ENCODE measurements at regions not wholly inside any gene's neighbourhood (a gene's known extent, or its start where the extent isn't known, plus 50 kb on each side); places are given as distances from the start of the nearest gene placed in this dataset.

DNA sequence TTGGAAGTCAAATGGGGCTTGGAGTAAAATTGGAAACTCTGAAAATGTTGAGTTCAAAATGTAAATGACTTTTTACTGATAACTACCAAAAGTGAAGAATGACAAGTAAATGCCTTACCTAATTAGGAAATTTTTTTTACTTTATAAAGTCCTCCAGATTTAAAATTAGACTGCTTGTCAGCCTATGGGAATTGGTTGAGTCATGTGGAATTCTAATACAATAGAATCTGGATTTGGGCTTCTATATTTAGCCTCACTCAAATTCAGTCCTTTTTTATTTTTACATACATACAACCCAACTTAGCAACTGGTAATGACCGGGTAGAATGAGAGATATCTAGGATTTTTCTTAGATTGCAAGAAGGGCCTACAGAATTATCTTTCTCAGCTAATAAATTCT lies 158.9 kb upstream of the CADPS start (continued):
- no peak for TF ChIP-seq ZBTB14 (CRISPR knock-in tag; IDR thresholded peaks at IDR 0.05)

DNA sequence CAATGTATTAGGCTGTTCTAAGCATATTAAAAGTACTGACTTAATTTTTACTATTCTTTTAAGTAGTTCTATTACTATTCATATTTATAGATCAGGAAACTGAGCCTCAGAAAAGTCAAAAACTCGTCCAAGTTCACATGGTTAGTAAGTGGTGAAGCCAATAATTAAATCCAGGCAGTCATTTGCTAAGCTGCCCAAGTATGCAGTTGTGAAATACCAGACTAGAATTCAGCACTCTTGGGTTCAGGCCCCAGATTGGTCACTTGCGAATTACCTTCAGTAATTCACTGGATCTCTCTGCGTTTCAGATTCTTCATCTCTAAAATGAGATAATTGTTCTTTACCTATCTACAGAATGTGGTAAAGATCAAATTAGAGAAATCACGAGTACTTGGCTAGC lies 161.9 kb upstream of the CADPS start:
- WGBS (ENCODE audit: low lambda C conversion rate), result 1% methylated on average over 4 of the region's 4 CpGs
- ChIA-PET CTCF (ENCODE audit: low intra/inter-chr PET ratio, low total read pairs) (no interaction called here), POLR2A (no interaction called here)
- no TSS peak for BruUV-seq (replicated peaks)
- Histone ChIP-seq H3K27me3 (ENCODE audit: control insufficient read depth in 1 of 2, insufficient read depth in 2 of 2, low read length in 2 of 2) (no peaks in the 10 kb centered on the region), H4K20me1 (ENCODE audit: insufficient read depth, low read length) (no peaks in the 10 kb centered on the region), H3K79me2 (ENCODE audit: insufficient read depth, low read length) (no peaks in the 10 kb centered on the region), H3K9ac (ENCODE audit: insufficient read depth, low read depth, low read length) (no peak overlapping the region), H3K9me3 (ENCODE audit: low read length) (no peaks in the 10 kb centered on the region), H3K4me1 (ENCODE audit: insufficient read depth, low read length) (no peaks in the 10 kb centered on the region), H2AFZ (ENCODE audit: low read length) (no peak overlapping the region), H3K4me2 (ENCODE audit: low read depth, low read length) (no peak overlapping the region), H3K4me3 (replicated peaks in 1 of 3; ENCODE audit: insufficient read depth in 1 of 3, low read depth in 2 of 3, low read length in 3 of 3) (no peak overlapping the region), H3K27ac (ENCODE audit: extremely low read length, insufficient read depth, low read length) (no peak overlapping the region), H3K36me3 (replicated peaks in 1 of 2; ENCODE audit: control insufficient read depth in 1 of 2, insufficient read depth in 2 of 2, low read length in 2 of 2) (no peaks in the 10 kb centered on the region)
- FAIRE-seq (no peak), ATAC-seq (no peak), DNase-seq (ENCODE audit: low spot score) (no peak)
- intact Hi-C loops (cut with micrococcal nuclease; ENCODE audit: unreplicated experiment) (no loop called here), in situ Hi-C loops (cut with HindIII; ENCODE audit: extremely low pct_ligation_motif_present, low pct_unique_long_range_greater_than_20kb) (no loop called here)
- no peak for TF ChIP-seq ATAD3A (CRISPR knock-in tag; IDR thresholded peaks at IDR 0.05)
- no peak for TF ChIP-seq ZMAT3 (CRISPR knock-in tag; conservative IDR thresholded peaks at IDR 0.05)
- TF ChIP-seq, protein P1, sequence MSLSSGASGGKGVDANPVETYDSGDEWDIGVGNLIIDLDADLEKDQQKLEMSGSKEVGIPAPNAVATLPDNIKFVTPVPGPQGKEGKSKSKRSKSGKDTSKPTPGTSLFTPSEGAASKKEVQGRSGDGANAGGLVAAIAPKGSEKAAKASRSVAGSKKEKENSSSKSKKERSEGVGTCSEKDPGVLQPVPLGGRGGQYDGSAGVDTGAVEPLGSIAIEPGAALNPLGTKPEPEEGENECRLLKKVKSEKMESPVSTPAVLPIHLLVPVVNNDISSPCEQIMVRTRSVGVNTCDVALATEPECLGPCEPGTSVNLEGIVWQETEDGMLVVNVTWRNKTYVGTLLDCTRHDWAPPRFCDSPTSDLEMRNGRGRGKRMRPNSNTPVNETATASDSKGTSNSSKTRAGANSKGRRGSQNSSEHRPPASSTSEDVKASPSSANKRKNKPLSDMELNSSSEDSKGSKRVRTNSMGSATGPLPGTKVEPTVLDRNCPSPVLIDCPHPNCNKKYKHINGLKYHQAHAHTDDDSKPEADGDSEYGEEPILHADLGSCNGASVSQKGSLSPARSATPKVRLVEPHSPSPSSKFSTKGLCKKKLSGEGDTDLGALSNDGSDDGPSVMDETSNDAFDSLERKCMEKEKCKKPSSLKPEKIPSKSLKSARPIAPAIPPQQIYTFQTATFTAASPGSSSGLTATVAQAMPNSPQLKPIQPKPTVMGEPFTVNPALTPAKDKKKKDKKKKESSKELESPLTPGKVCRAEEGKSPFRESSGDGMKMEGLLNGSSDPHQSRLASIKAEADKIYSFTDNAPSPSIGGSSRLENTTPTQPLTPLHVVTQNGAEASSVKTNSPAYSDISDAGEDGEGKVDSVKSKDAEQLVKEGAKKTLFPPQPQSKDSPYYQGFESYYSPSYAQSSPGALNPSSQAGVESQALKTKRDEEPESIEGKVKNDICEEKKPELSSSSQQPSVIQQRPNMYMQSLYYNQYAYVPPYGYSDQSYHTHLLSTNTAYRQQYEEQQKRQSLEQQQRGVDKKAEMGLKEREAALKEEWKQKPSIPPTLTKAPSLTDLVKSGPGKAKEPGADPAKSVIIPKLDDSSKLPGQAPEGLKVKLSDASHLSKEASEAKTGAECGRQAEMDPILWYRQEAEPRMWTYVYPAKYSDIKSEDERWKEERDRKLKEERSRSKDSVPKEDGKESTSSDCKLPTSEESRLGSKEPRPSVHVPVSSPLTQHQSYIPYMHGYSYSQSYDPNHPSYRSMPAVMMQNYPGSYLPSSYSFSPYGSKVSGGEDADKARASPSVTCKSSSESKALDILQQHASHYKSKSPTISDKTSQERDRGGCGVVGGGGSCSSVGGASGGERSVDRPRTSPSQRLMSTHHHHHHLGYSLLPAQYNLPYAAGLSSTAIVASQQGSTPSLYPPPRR (CRISPR knock-in tag; IDR thresholded peaks at IDR 0.05; ENCODE audit: borderline replicate concordance), result no peak
- TF ChIP-seq AHDC1 (CRISPR knock-in tag; IDR thresholded peaks at IDR 0.05; ENCODE audit: borderline replicate concordance), result no peak
- no peak for TF ChIP-seq RORA (CRISPR knock-in tag; IDR thresholded peaks at IDR 0.05)
- no peak for TF ChIP-seq STAG1 (CRISPR knock-in tag; IDR thresholded peaks at IDR 0.05)
- no peak for TF ChIP-seq ZNF501 (CRISPR knock-in tag; IDR thresholded peaks at IDR 0.05)
